ENCODE measurements at regions not wholly inside any gene's neighbourhood (a gene's known extent, or its start where the extent isn't known, plus 50 kb on each side); places are given as distances from the start of the nearest gene placed in this dataset.

GRCh38 chr18:4842751-4843150 is 354.3 kb downstream of the AKAIN1 start:
- no peak overlapping the region for H3K4me3 ChIP-seq (IDR thresholded peaks at IDR 0.05; ENCODE audit: insufficient read depth, low read depth, low read length)
- TF ChIP-seq CTCF (conservative IDR thresholded peaks at IDR 0.05; ENCODE audit: low read depth, low read length), result no peak

GRCh38 chr18:4842287-4842686 is 354.8 kb downstream of the AKAIN1 start:
- Histone ChIP-seq H3K4me2 (no peak overlapping the region), H3K27ac (no peak overlapping the region), H3K4me3 (IDR thresholded peaks at IDR 0.05; ENCODE audit: insufficient read depth, low read depth, low read length) (no peak overlapping the region), H4K20me1 (ENCODE audit: insufficient read depth) (no peaks in the 10 kb centered on the region), H3K4me1 (ENCODE audit: low read depth, poor library complexity, severe bottlenecking) (no peaks in the 10 kb centered on the region), H3K79me2 (ENCODE audit: insufficient read depth, low read depth) (no peaks in the 10 kb centered on the region), H3K36me3 (ENCODE audit: insufficient read depth) (no peaks in the 10 kb centered on the region), H3K9ac (no peak overlapping the region), H3K27me3 (ENCODE audit: insufficient read depth, low read depth) (no peaks in the 10 kb centered on the region), H2AFZ (ENCODE audit: low read depth) (no peak overlapping the region)
- TF ChIP-seq CTCF (conservative IDR thresholded peaks at IDR 0.05; ENCODE audit: low read depth, low read length), result no peak

More at GRCh38 chr18:4842751-4843150, 354.3 kb downstream of the AKAIN1 start:
- H3K79me2 ChIP-seq (ENCODE audit: insufficient read depth, low read depth), result no peaks in the 10 kb centered on the region
- no peaks in the 10 kb centered on the region for H3K36me3 ChIP-seq (ENCODE audit: insufficient read depth)
- no peak overlapping the region for H3K9ac ChIP-seq
- H3K4me1 ChIP-seq (ENCODE audit: low read depth, poor library complexity, severe bottlenecking), result no peaks in the 10 kb centered on the region
- no peaks in the 10 kb centered on the region for H4K20me1 ChIP-seq (ENCODE audit: insufficient read depth)
- H3K27me3 ChIP-seq (ENCODE audit: insufficient read depth, low read depth), result no peaks in the 10 kb centered on the region
- no peak overlapping the region for H3K4me2 ChIP-seq
- no peak overlapping the region for H3K27ac ChIP-seq
- no peak overlapping the region for H2AFZ ChIP-seq (ENCODE audit: low read depth)

- Histone ChIP-seq H3K79me2 (ENCODE audit: insufficient read depth, low read depth) (no peaks in the 10 kb centered on the region), H3K4me1 (ENCODE audit: low read depth, poor library complexity, severe bottlenecking) (no peaks in the 10 kb centered on the region), H3K36me3 (ENCODE audit: insufficient read depth) (no peaks in the 10 kb centered on the region), H3K27me3 (ENCODE audit: insufficient read depth, low read depth) (no peaks in the 10 kb centered on the region), H3K4me2 (no peak overlapping the region), H2AFZ (ENCODE audit: low read depth) (no peak overlapping the region), H4K20me1 (ENCODE audit: insufficient read depth) (no peaks in the 10 kb centered on the region), H3K4me3 (IDR thresholded peaks at IDR 0.05; ENCODE audit: insufficient read depth, low read depth, low read length) (no peak overlapping the region), H3K9ac (no peak overlapping the region), H3K27ac (no peak overlapping the region)
- TF ChIP-seq CTCF (conservative IDR thresholded peaks at IDR 0.05; ENCODE audit: low read depth, low read length), result no peak
Observed at GRCh38 chr18:4839639-4840038, 357.4 kb downstream of the AKAIN1 start.

GRCh38 chr18:4836141-4836540 is 360.9 kb downstream of the AKAIN1 start:
- H4K20me1 ChIP-seq (ENCODE audit: insufficient read depth), result no peaks in the 10 kb centered on the region
- no peak overlapping the region for H3K4me3 ChIP-seq (IDR thresholded peaks at IDR 0.05; ENCODE audit: insufficient read depth, low read depth, low read length)
- no peaks in the 10 kb centered on the region for H3K79me2 ChIP-seq (ENCODE audit: insufficient read depth, low read depth)
- no peaks in the 10 kb centered on the region for H3K36me3 ChIP-seq (ENCODE audit: insufficient read depth)
- TF ChIP-seq CTCF (conservative IDR thresholded peaks at IDR 0.05; ENCODE audit: low read depth, low read length), result no peak
- H3K27ac ChIP-seq, result no peak overlapping the region
- H3K4me1 ChIP-seq (ENCODE audit: low read depth, poor library complexity, severe bottlenecking), result no peaks in the 10 kb centered on the region
- no peak overlapping the region for H3K4me2 ChIP-seq
- no peak overlapping the region for H3K9ac ChIP-seq
- no peak overlapping the region for H2AFZ ChIP-seq (ENCODE audit: low read depth)
- H3K27me3 ChIP-seq (ENCODE audit: insufficient read depth, low read depth), result no peaks in the 10 kb centered on the region

All from KMS-11 (cell line).